Lower lobe of right lung (tissue), 2 donors: ENCODE measurements at regions not wholly inside any gene's neighbourhood (a gene's known extent, or its start where the extent isn't known, plus 50 kb on each side); places are given as distances from the start of the nearest gene placed in this dataset.

Source experiments
- ATAC-seq, 2 donors: fragments of 200-7000 bp; cut with Tn5 transposase; one replicate each; pipeline ENCODE4 v1.9.1; 2020 to 2022; ENCODE audit warnings: mild to moderate bottlenecking in 2 of 2, moderate library complexity in 2 of 2
- DNase-seq: peaks from one replicate; pipeline ENCODE4 v3.0.0-alpha.2; 2020
- H3K27ac ChIP-seq: fragments of 200-600 bp; one replicate; pipeline ENCODE4 v1.8.0; 2022
- H3K27me3 ChIP-seq: fragments of 200-600 bp; one replicate; pipeline ENCODE4 v1.8.0; 2022; ENCODE audit warnings: low read depth
- H3K36me3 ChIP-seq: fragments of 200-600 bp; one replicate; pipeline ENCODE4 v1.8.0; 2022; ENCODE audit warnings: mild to moderate bottlenecking
- H3K4me1 ChIP-seq: fragments of 200-600 bp; one replicate; pipeline ENCODE4 v1.8.0; 2022
- H3K4me3 ChIP-seq: fragments of 200-600 bp; one replicate; pipeline ENCODE4 v1.8.0; 2022; ENCODE audit warnings: mild to moderate bottlenecking
- H3K9me3 ChIP-seq: fragments of 200-600 bp; one replicate; pipeline ENCODE4 v1.8.0; 2022
- CTCF ChIP-seq: fragments of 200-600 bp; IDR thresholded peaks from one replicate; pipeline ENCODE4 v1.8.0; 2022; ENCODE audit warnings: antibody characterized with exemption, mild to moderate bottlenecking
- intact Hi-C: fragments of 100-400 bp; cut with DNase I; formaldehyde crosslinking; loops from one replicate; pipeline ENCODE4 v1.11.0; 2022
- donor health status: DM: no; HTN: yes; CAD: no; lungs with severe emphysema.

DNA sequence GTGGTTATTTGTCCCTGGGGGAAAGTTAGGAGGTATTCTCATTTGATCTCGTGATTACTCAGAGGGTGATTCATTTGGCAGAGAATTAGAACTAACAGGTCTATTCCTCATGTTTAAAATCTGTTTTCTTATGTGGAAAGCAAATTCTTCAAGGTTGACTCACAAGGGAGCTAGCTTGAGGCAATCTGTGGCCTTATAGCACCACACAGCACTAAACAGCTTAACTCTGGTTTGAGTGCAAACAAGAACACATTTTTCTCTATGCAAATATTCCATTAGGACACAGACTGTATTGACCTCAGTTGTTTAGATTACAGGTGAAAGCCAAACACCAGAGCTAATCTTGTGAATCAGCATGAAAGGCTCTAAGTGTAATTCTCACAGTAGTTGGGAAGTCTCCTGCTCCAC is 694.4 kb upstream of the POU3F4 start:
- H3K4me1 ChIP-seq = no peaks in the 10 kb centered on the region
- no peak overlapping the region for H3K4me3 ChIP-seq
- intact Hi-C loops = no loop called here
- DNase-seq (no peak), ATAC-seq (peak; percentile 83 to 96)
- TF ChIP-seq CTCF = no peak
- H3K27me3 ChIP-seq = no peaks in the 10 kb centered on the region
- H3K27ac ChIP-seq = no peak overlapping the region
- H3K36me3 ChIP-seq = no peaks in the 10 kb centered on the region
- no peaks in the 10 kb centered on the region for H3K9me3 ChIP-seq

DNA sequence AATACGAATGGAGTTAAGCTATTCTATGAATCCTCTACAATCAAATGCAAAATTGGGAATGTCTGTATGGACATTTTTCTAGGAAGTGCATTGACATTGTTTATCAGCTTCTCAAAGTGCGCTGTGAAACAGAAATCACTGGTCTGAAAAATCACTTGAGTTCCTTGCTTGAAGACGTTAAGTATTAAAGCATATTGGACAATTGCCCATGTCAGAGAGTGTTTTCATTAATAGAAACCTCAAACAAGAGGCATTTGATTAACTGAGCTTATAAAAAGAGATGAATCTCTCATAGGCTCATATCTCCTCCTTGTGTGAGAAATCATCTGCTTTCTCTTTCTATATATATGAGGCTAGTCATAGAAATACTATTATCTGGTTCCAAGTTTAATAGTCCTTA is 692.1 kb upstream of the POU3F4 start:
- TF ChIP-seq CTCF = no peak
- H3K27me3 ChIP-seq = no peaks in the 10 kb centered on the region
- no peaks in the 10 kb centered on the region for H3K9me3 ChIP-seq
- intact Hi-C loops = no loop called here
- no peaks in the 10 kb centered on the region for H3K4me1 ChIP-seq
- ATAC-seq = no peak
- H3K4me3 ChIP-seq = no peak overlapping the region
- no peak for DNase-seq
- H3K36me3 ChIP-seq = no peaks in the 10 kb centered on the region
- no peak overlapping the region for H3K27ac ChIP-seq

- TF ChIP-seq CTCF = no peak
- no peak for ATAC-seq
- Histone ChIP-seq H3K36me3 (no peaks in the 10 kb centered on the region), H3K4me3 (no peak overlapping the region), H3K4me1 (no peaks in the 10 kb centered on the region), H3K9me3 (no peaks in the 10 kb centered on the region), H3K27ac (no peak overlapping the region), H3K27me3 (no peaks in the 10 kb centered on the region)
- DNase-seq = no peak
- intact Hi-C loops = no loop called here
Observed at GRCh38 chrX:82816562-82816961, 691.5 kb upstream of the POU3F4 start.

GRCh38 chrX:82842286-82842685 is 665.8 kb upstream of the POU3F4 start:
- H3K4me3 ChIP-seq = no peak overlapping the region
- no peak overlapping the region for H3K27ac ChIP-seq
- no peaks in the 10 kb centered on the region for H3K36me3 ChIP-seq
- TF ChIP-seq CTCF = no peak
- H3K27me3 ChIP-seq = no peaks in the 10 kb centered on the region
- DNase-seq (no peak), ATAC-seq (no peak)
- H3K9me3 ChIP-seq = no peaks in the 10 kb centered on the region
- intact Hi-C loops = no loop called here
- H3K4me1 ChIP-seq = no peaks in the 10 kb centered on the region

DNA sequence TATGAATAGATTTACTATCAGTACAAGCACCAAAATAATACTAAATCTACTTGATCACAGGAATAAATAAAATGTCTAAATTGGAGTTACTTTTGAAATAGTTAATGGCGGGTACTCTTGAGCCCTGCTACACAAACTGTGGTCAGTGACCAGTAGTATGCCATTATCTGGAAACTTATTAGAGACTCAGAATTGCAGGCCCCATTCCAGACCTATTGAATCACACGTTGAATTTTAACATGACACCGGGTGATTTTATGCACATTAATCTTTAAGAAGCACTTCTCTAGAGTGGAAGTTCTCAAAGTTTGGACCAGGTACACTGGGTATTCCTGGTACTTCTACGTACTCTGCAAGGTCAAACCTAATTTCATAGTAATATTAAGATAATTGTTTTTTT is 660.0 kb upstream of the POU3F4 start:
- ATAC-seq = no peak

More for the DNA sequence above, 660.0 kb upstream of the POU3F4 start:
- no peak overlapping the region for H3K4me3 ChIP-seq
- no peak overlapping the region for H3K27ac ChIP-seq
- TF ChIP-seq CTCF = no peak
- no peaks in the 10 kb centered on the region for H3K36me3 ChIP-seq
- H3K9me3 ChIP-seq = no peaks in the 10 kb centered on the region
- DNase-seq = no peak
- intact Hi-C loops = no loop called here
- no peaks in the 10 kb centered on the region for H3K4me1 ChIP-seq
- H3K27me3 ChIP-seq = no peaks in the 10 kb centered on the region
